Vagina (tissue), 2 donors: ENCODE measurements at regions not wholly inside any gene's neighbourhood (a gene's known extent, or its start where the extent isn't known, plus 50 kb on each side); places are given as distances from the start of the nearest gene placed in this dataset.

ENCODE experiments used
- CTCF ChIP-seq, 3 experiments: fragments of 450-650 bp in 2 of 3; fragments of 200-600 bp in 1 of 3; sonication (generic) in 1 of 3; IDR thresholded peaks; one replicate each; pipeline ENCODE4 v1.5.1; 2017 to 2019; ENCODE audit warnings: antibody characterized with exemption in 3 of 3, mild to moderate bottlenecking in 2 of 3, moderate library complexity in 2 of 3
- POLR2A ChIP-seq, 2 donors: fragments of 450-650 bp; IDR thresholded peaks; one replicate each; pipeline ENCODE4 v1.6.1; 2017; ENCODE audit warnings: antibody characterized with exemption in 2 of 2, mild to moderate bottlenecking in 2 of 2, moderate library complexity in 2 of 2

- TF ChIP-seq POLR2A (IDR thresholded peaks at IDR 0.05): no peak
- TF ChIP-seq CTCF (IDR thresholded peaks at IDR 0.05): no peak
Observed at GRCh38 chr1:4066860-4067599, 167.0 kb upstream of the C1orf174 start.
